Astrocyte (in vitro differentiated cells and primary cell): ENCODE measurements at regions not wholly inside any gene's neighbourhood (a gene's known extent, or its start where the extent isn't known, plus 50 kb on each side); places are given as distances from the start of the nearest gene placed in this dataset.
A peak's percentile ranks its signal among the peaks of the same experiment; 100 is the strongest.

Source experiments
- DNase-seq: peaks from one replicate; pipeline ENCODE4 v3.0.0-alpha.2; 2010; ENCODE audit warnings: low read depth
- FAIRE-seq: peaks from 2 replicates; lab custom pipeline; 2011; peaks lifted over from hg19 to GRCh38; lab: Jason Lieb, UNC
- H2AFZ ChIP-seq: 2 replicates; pipeline ENCODE4 v1.6.0; 2012; ENCODE audit warnings: low read depth, low read length, inconsistent platforms
- H3K27ac ChIP-seq: 2 replicates; pipeline ENCODE4 v1.5.1; 2011; ENCODE audit warnings: low read depth, low read length, inconsistent platforms
- H3K27me3 ChIP-seq: 2 replicates; pipeline ENCODE4 v1.6.0; 2011; ENCODE audit warnings: low read length, inconsistent platforms; ENCODE audit not compliant: insufficient read depth
- H3K36me3 ChIP-seq: 2 replicates; pipeline ENCODE4 v1.5.1; 2011; ENCODE audit warnings: low read length, inconsistent platforms; ENCODE audit not compliant: insufficient read depth
- H3K4me1 ChIP-seq: 2 replicates; pipeline ENCODE4 v1.5.1; 2011; ENCODE audit warnings: low read length, inconsistent platforms; ENCODE audit not compliant: insufficient read depth
- H3K4me2 ChIP-seq: 2 replicates; pipeline ENCODE4 v1.6.0; 2012; ENCODE audit warnings: low read length, inconsistent platforms
- H3K4me3 ChIP-seq: 2 replicates; pipeline ENCODE4 v1.5.1; 2011; ENCODE audit warnings: low read depth, mild to moderate bottlenecking, low read length, inconsistent platforms; ENCODE audit not compliant: insufficient read depth
- H3K79me2 ChIP-seq: 2 replicates; pipeline ENCODE4 v1.6.0; 2012; ENCODE audit warnings: mild to moderate bottlenecking, low read length, inconsistent platforms; ENCODE audit not compliant: insufficient read depth
- H3K9ac ChIP-seq: 2 replicates; pipeline ENCODE4 v1.6.0; 2012; ENCODE audit warnings: mild to moderate bottlenecking, low read length, inconsistent platforms
- H3K9me3 ChIP-seq: 2 replicates; pipeline ENCODE4 v1.5.1; 2012; ENCODE audit warnings: low read depth, mild to moderate bottlenecking, low read length, inconsistent platforms; ENCODE audit not compliant: insufficient read depth
- H4K20me1 ChIP-seq: 2 replicates; pipeline ENCODE4 v1.6.0; 2012; ENCODE audit warnings: low read length, inconsistent platforms; ENCODE audit not compliant: insufficient read depth
- H3K27ac Mint-ChIP-seq: one replicate; pipeline ENCODE4 v1.8.0; 2021; ENCODE audit warnings: mild to moderate bottlenecking, mixed read lengths; ENCODE audit not compliant: unreplicated experiment
- H3K27me3 Mint-ChIP-seq: one replicate; pipeline ENCODE4 v1.8.0; 2021; ENCODE audit warnings: low read depth, mixed read lengths; ENCODE audit not compliant: unreplicated experiment
- H3K36me3 Mint-ChIP-seq: one replicate; pipeline ENCODE4 v1.8.0; 2021; ENCODE audit warnings: low read depth, mixed read lengths; ENCODE audit not compliant: unreplicated experiment
- H3K4me1 Mint-ChIP-seq: one replicate; pipeline ENCODE4 v1.8.0; 2021; ENCODE audit warnings: low read depth, mixed read lengths; ENCODE audit not compliant: unreplicated experiment
- H3K4me3 Mint-ChIP-seq: one replicate; pipeline ENCODE4 v1.8.0; 2021; ENCODE audit warnings: mild to moderate bottlenecking, moderate library complexity, mixed read lengths; ENCODE audit not compliant: unreplicated experiment
- H3K9me3 Mint-ChIP-seq: one replicate; pipeline ENCODE4 v1.8.0; 2021; ENCODE audit warnings: mild to moderate bottlenecking, mixed read lengths; ENCODE audit not compliant: unreplicated experiment
- EZH2 ChIP-seq: IDR thresholded peaks from 2 replicates; pipeline ENCODE4 v1.6.1; 2012; ENCODE audit warnings: mild to moderate bottlenecking, low read length, inconsistent platforms; ENCODE audit not compliant: insufficient read depth
- TF ChIP-seq, protein P1 (sequence below): IDR thresholded peaks from 2 replicates; pipeline ENCODE4 v1.5.1; 2011; ENCODE audit warnings: low read depth, mild to moderate bottlenecking, inconsistent platforms, low read length, moderate library complexity; ENCODE audit not compliant: insufficient read depth

DNA sequence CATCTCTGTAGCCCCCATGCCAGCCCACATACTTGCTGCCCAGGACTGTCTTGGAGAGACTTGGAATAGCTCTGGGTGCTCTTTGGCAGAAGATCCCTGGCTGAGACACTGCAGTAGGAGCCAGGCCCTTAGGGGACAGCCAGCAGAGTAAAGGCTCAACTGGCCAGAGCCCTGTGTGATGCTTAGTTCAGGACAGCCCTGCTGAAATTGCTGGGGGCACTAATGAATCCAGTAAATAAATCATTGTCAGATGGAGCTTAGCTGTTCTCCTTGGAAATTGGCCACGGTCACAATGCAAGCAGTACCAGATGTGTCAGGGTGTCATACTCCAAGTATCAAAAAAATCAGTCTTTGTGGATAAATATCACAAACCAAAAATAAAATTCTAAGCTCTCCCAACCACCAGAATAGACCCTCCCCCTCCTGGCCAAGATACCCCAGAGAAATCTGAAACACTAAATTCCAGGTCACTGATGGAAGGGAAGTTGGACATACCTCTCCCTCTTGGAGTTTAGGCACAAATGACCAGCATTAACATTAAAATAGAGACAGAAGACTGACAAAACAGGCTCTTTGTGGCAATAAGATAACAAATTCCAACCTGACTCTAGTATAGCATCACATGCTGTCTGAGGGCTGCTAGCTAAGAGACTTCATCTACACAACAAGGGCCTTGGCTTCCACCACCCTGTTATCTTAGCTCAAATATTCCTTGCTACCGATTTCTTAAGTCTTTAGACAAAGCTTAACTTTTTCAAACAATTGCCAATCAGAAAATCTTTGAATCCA, 83.2 kb upstream of the DNAH14 start:
- no peaks in the 10 kb centered on the region for H3K27me3 ChIP-seq
- H3K27ac Mint-ChIP-seq, result no peak overlapping the region
- H3K27me3 Mint-ChIP-seq, result no peaks in the 10 kb centered on the region
- no peaks in the 10 kb centered on the region for H3K36me3 ChIP-seq
- no peak overlapping the region for H3K4me3 Mint-ChIP-seq
- H3K36me3 Mint-ChIP-seq, result no peaks in the 10 kb centered on the region
- no peaks in the 10 kb centered on the region for H4K20me1 ChIP-seq
- no peak overlapping the region for H3K4me2 ChIP-seq
- H3K4me1 Mint-ChIP-seq, result no peaks in the 10 kb centered on the region
- FAIRE-seq, result no peak
- DNase-seq, result no peak
- no peak overlapping the region for H3K9ac ChIP-seq
- no peak overlapping the region for H3K4me3 ChIP-seq
- no peak overlapping the region for H3K27ac ChIP-seq
- H3K9me3 ChIP-seq, result no peaks in the 10 kb centered on the region
- TF ChIP-seq, protein P1, sequence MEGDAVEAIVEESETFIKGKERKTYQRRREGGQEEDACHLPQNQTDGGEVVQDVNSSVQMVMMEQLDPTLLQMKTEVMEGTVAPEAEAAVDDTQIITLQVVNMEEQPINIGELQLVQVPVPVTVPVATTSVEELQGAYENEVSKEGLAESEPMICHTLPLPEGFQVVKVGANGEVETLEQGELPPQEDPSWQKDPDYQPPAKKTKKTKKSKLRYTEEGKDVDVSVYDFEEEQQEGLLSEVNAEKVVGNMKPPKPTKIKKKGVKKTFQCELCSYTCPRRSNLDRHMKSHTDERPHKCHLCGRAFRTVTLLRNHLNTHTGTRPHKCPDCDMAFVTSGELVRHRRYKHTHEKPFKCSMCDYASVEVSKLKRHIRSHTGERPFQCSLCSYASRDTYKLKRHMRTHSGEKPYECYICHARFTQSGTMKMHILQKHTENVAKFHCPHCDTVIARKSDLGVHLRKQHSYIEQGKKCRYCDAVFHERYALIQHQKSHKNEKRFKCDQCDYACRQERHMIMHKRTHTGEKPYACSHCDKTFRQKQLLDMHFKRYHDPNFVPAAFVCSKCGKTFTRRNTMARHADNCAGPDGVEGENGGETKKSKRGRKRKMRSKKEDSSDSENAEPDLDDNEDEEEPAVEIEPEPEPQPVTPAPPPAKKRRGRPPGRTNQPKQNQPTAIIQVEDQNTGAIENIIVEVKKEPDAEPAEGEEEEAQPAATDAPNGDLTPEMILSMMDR, result no peak
- TF ChIP-seq EZH2, result no peak
- H3K79me2 ChIP-seq, result no peaks in the 10 kb centered on the region
- peaks cover 9% of the 10 kb centered on the region for H3K9me3 Mint-ChIP-seq
- H3K4me1 ChIP-seq, result no peaks in the 10 kb centered on the region
- no peak overlapping the region for H2AFZ ChIP-seq

DNA sequence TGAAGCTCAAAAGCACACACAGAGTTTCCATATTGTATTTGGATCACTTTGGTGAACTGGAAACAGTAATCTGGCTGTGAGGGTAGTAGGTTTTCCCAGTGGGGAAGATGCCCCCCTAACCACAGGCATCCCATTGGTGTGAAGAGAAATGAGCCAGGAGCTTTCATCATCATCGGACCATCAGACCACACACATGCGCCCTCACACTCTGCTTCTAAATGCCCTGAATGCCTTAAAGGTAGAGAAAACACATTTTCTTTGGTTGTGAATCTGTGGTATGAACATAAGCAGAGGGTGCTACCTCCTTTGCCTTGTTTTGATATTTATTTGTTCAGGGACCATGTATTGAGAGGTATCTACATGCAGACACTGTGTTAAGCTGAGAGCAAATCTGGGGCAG, 79.0 kb upstream of the DNAH14 start:
- Mint-ChIP-seq H3K4me3 (no peak overlapping the region), H3K27ac (no peak overlapping the region), H3K9me3 (peaks cover 2% of the 10 kb centered on the region), H3K27me3 (peaks cover 6% of the 10 kb centered on the region), H3K4me1 (no peaks in the 10 kb centered on the region), H3K36me3 (no peaks in the 10 kb centered on the region)
- Histone ChIP-seq H3K9me3 (no peaks in the 10 kb centered on the region), H3K9ac (no peak overlapping the region), H3K36me3 (no peaks in the 10 kb centered on the region), H3K27ac (no peak overlapping the region), H3K27me3 (no peaks in the 10 kb centered on the region), H3K4me1 (no peaks in the 10 kb centered on the region), H4K20me1 (no peaks in the 10 kb centered on the region), H3K79me2 (no peaks in the 10 kb centered on the region), H3K4me2 (no peak overlapping the region), H2AFZ (no peak overlapping the region), H3K4me3 (no peak overlapping the region)
- FAIRE-seq, result no peak
- TF ChIP-seq, protein P1, result no peak
- TF ChIP-seq EZH2, result no peak
- DNase-seq, result no peak

DNA sequence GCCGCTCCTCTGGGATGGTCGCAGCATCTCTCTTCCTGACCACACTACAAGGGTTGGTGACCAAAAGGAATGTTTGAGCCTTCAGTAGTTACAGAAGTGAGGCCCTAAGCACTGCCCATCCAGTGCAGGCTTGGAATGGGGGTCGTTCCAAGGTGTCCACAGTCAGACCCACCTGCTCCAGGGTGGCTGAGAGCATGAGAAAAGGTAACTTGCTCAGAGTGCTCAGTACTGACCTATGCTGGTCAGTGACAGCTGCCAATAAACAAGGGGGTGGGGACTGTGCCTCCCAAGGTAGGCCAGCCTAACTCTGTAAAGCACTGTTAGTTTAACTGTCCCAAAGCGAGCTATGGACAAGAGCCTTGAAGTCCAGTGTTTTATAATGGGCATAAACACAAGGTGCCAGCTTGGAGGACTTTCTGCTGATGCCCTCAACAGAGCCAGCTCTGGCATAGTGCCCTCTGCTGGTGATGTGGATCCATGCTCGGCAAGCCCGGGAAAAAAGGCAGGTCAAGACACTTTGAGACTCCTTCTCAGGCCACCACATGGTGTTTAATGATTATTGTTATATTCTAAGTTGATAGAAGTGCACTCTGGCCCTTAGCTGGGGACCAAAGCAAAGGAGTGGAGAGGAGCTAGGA, 78.1 kb upstream of the DNAH14 start:
- H3K4me2 ChIP-seq, result no peak overlapping the region
- no peaks in the 10 kb centered on the region for H3K36me3 Mint-ChIP-seq
- no peak overlapping the region for H3K27ac ChIP-seq
- FAIRE-seq, result no peak
- H3K27me3 ChIP-seq, result no peaks in the 10 kb centered on the region
- no peaks in the 10 kb centered on the region for H3K9me3 ChIP-seq
- H3K27ac Mint-ChIP-seq, result peak overlapping the region; percentile 55
- no peaks in the 10 kb centered on the region for H3K36me3 ChIP-seq
- H3K9me3 Mint-ChIP-seq, result peaks cover 2% of the 10 kb centered on the region
- H4K20me1 ChIP-seq, result no peaks in the 10 kb centered on the region
- TF ChIP-seq EZH2, result no peak
- TF ChIP-seq, protein P1, result peak; percentile 64
- H3K27me3 Mint-ChIP-seq, result peaks cover 6% of the 10 kb centered on the region
- DNase-seq, result peak; percentile 16
- no peaks in the 10 kb centered on the region for H3K4me1 Mint-ChIP-seq
- no peaks in the 10 kb centered on the region for H3K79me2 ChIP-seq
- H3K4me3 ChIP-seq, result no peak overlapping the region
- H2AFZ ChIP-seq, result no peak overlapping the region
- H3K4me1 ChIP-seq, result no peaks in the 10 kb centered on the region
- no peak overlapping the region for H3K9ac ChIP-seq
- H3K4me3 Mint-ChIP-seq, result no peak overlapping the region
